Smooth muscle cell (in vitro differentiated cells): ENCODE measurements at regions not wholly inside any gene's neighbourhood (a gene's known extent, or its start where the extent isn't known, plus 50 kb on each side); places are given as distances from the start of the nearest gene placed in this dataset.

Source experiments
- DNase-seq: peaks from one replicate; lab custom pipeline; 2025; ENCODE audit not compliant: unreplicated experiment; lab: John Stamatoyannopoulos, UW
- H2AFZ ChIP-seq: fragments of 200-600 bp; sonication (generic); 2 replicates; pipeline ENCODE4 v1.6.0; 2016; ENCODE audit warnings: antibody characterized with exemption, low read depth, mild to moderate bottlenecking
- H3F3A ChIP-seq: fragments of 200-600 bp; sonication (generic); 2 replicates; pipeline ENCODE4 v1.6.0; 2017; ENCODE audit warnings: antibody characterized with exemption, low read depth
- H3K27ac ChIP-seq: fragments of 200-600 bp; sonication (generic); 2 replicates; pipeline ENCODE4 v1.5.1; 2016; ENCODE audit warnings: low read depth, mild to moderate bottlenecking
- H3K27me3 ChIP-seq: fragments of 200-600 bp; sonication (generic); 2 replicates; pipeline ENCODE4 v1.6.1; 2016; ENCODE audit warnings: low read depth, mild to moderate bottlenecking
- H3K36me3 ChIP-seq: fragments of 200-600 bp; sonication (generic); 2 replicates; pipeline ENCODE4 v1.5.1; 2016; ENCODE audit warnings: low read depth
- H3K4me1 ChIP-seq: fragments of 200-600 bp; sonication (generic); 2 replicates; pipeline ENCODE4 v1.5.1; 2016; ENCODE audit warnings: low read depth
- H3K4me2 ChIP-seq: fragments of 200-600 bp; sonication (generic); 2 replicates; pipeline ENCODE4 v1.6.0; 2016; ENCODE audit warnings: mild to moderate bottlenecking
- H3K4me3 ChIP-seq: fragments of 200-600 bp; sonication (generic); 2 replicates; pipeline ENCODE4 v1.5.1; 2016; ENCODE audit warnings: mild to moderate bottlenecking
- H3K79me2 ChIP-seq: fragments of 200-600 bp; sonication (generic); 2 replicates; pipeline ENCODE4 v1.6.0; 2016; ENCODE audit warnings: low read depth, mild to moderate bottlenecking
- H3K9ac ChIP-seq: fragments of 200-600 bp; sonication (generic); 2 replicates; pipeline ENCODE4 v1.6.0; 2016; ENCODE audit warnings: low read depth
- H3K9me3 ChIP-seq: fragments of 200-600 bp; sonication (generic); replicated peaks from 2 replicates; pipeline ENCODE4 v1.5.1; 2016; ENCODE audit warnings: low read depth
- H4K20me1 ChIP-seq: fragments of 200-600 bp; sonication (generic); 2 replicates; pipeline ENCODE4 v1.6.0; 2016; ENCODE audit warnings: low read depth
- WGBS: methylation state at CpG from one replicate; pipeline ENCODE4 v1.1.7; 2016; ENCODE audit warnings: low lambda C conversion rate; 5-methylcytosine and 5-hydroxymethylcytosine counted together
- TF ChIP-seq, protein P1 (sequence below): fragments of 200-600 bp; sonication (generic); IDR thresholded peaks from 2 replicates; pipeline ENCODE4 v1.5.1; 2017; ENCODE audit warnings: borderline replicate concordance, mild to moderate bottlenecking, antibody characterized with exemption; ENCODE audit not compliant: insufficient read depth, poor library complexity, severe bottlenecking

DNA sequence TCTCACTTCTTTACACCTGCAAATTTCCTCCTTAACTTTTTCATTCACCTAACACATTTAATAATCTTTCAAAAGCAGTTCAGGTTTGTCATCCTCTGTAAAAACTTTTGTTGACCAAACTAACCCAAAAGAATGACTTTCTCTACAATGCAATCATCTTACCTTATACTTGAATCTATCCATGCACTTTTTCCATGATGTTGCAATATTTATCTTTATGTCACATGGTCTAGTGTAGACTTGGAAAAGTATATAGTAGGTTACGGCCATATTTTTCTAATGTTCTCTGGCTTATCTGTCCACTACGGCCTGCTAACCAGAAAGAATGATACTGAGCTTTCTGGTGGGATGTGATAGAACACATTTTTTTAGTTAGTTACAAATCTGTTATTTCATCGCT, 431.0 kb upstream of the SOX9 start:
- H3K27ac ChIP-seq, result no peak overlapping the region
- H3K9me3 ChIP-seq, result no peaks in the 10 kb centered on the region
- H3K27me3 ChIP-seq, result no peaks in the 10 kb centered on the region
- H3K4me2 ChIP-seq, result no peak overlapping the region
- no peak overlapping the region for H3K4me3 ChIP-seq
- no peaks in the 10 kb centered on the region for H3K36me3 ChIP-seq
- no peak overlapping the region for H2AFZ ChIP-seq
- DNase-seq, result no peak
- no peaks in the 10 kb centered on the region for H3F3A ChIP-seq
- no peak overlapping the region for H3K9ac ChIP-seq
- H3K79me2 ChIP-seq, result no peaks in the 10 kb centered on the region
- H4K20me1 ChIP-seq, result no peaks in the 10 kb centered on the region
- TF ChIP-seq, protein P1, sequence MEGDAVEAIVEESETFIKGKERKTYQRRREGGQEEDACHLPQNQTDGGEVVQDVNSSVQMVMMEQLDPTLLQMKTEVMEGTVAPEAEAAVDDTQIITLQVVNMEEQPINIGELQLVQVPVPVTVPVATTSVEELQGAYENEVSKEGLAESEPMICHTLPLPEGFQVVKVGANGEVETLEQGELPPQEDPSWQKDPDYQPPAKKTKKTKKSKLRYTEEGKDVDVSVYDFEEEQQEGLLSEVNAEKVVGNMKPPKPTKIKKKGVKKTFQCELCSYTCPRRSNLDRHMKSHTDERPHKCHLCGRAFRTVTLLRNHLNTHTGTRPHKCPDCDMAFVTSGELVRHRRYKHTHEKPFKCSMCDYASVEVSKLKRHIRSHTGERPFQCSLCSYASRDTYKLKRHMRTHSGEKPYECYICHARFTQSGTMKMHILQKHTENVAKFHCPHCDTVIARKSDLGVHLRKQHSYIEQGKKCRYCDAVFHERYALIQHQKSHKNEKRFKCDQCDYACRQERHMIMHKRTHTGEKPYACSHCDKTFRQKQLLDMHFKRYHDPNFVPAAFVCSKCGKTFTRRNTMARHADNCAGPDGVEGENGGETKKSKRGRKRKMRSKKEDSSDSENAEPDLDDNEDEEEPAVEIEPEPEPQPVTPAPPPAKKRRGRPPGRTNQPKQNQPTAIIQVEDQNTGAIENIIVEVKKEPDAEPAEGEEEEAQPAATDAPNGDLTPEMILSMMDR, result no peak
- WGBS, result 75% methylated on average over 3 of the region's 3 CpGs
- H3K4me1 ChIP-seq, result no peaks in the 10 kb centered on the region

GRCh38 chr17:71699907-71700306, 420.9 kb upstream of the SOX9 start:
- Histone ChIP-seq H3K9ac (no peak overlapping the region), H3K36me3 (no peaks in the 10 kb centered on the region), H3K27me3 (no peaks in the 10 kb centered on the region)

DNA sequence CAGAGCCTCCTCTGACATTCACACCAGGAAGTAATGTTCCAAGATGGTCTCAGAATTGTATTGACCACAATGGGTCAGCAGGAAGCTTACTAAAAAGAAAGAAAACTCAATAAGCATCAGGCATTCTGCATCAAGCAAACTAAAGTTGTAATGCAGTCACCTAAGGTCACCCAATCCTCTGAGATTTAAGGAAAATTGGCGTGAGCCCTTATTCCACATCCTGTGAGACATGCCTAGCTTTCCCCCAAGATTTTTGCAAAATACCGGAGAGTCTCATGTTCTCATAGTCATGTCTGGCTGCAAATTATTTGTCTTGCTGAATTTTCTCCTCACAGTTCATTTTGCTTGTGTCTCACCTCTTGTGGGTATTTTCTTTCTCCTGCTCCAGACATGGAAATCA, 417.1 kb upstream of the SOX9 start:
- Histone ChIP-seq H3K4me3 (no peak overlapping the region), H3K27me3 (no peaks in the 10 kb centered on the region), H2AFZ (no peak overlapping the region), H3K9me3 (no peaks in the 10 kb centered on the region), H3K4me1 (no peaks in the 10 kb centered on the region), H4K20me1 (no peaks in the 10 kb centered on the region), H3K79me2 (no peaks in the 10 kb centered on the region), H3K27ac (no peak overlapping the region), H3K4me2 (no peak overlapping the region), H3K36me3 (no peaks in the 10 kb centered on the region), H3F3A (no peaks in the 10 kb centered on the region), H3K9ac (no peak overlapping the region)
- TF ChIP-seq, protein P1, result no peak
- 98% methylated on average over 2 of the region's 2 CpGs for WGBS
- no peak for DNase-seq

More at GRCh38 chr17:71699907-71700306, 420.9 kb upstream of the SOX9 start:
- no peak overlapping the region for H2AFZ ChIP-seq
- DNase-seq, result no peak
- no peaks in the 10 kb centered on the region for H4K20me1 ChIP-seq
- TF ChIP-seq, protein P1, result no peak
- no peak overlapping the region for H3K4me3 ChIP-seq
- no peak overlapping the region for H3K27ac ChIP-seq
- no peaks in the 10 kb centered on the region for H3F3A ChIP-seq
- no peaks in the 10 kb centered on the region for H3K9me3 ChIP-seq
- no peak overlapping the region for H3K4me2 ChIP-seq
- H3K4me1 ChIP-seq, result no peaks in the 10 kb centered on the region
- no peaks in the 10 kb centered on the region for H3K79me2 ChIP-seq

DNA sequence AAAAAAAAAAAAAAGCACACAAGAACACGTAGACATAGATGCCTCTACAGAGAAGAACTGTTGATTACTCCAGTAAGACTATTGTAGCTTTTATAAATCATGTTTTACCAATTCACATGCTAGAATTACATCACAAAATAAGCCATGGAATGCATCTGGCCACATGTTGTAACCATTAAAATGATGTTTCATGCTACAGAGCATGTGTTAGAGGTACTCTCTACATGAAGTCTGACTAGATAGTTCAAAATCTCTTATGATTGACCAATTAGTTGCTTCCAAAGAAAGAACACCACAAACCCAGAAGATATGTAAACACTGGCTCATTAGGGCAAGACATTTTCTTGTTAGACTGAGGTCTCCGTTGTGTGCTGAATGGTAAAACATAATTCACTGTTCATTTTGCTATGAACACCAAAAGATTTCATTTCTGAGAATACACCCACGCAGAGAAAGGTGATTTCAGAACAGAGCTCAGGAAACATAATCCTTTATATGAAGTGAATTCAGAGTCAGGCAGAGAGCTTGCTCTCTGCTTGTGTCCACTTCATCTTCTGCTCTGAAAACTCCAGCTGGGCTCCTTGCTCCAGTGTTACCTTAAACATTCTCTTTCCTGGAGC, 411.4 kb upstream of the SOX9 start:
- no peaks in the 10 kb centered on the region for H3K79me2 ChIP-seq
- H3K27me3 ChIP-seq, result no peaks in the 10 kb centered on the region
- no peak overlapping the region for H2AFZ ChIP-seq
- no peak overlapping the region for H3K4me2 ChIP-seq
- no peak overlapping the region for H3K9ac ChIP-seq
- no peak for DNase-seq
- H3K36me3 ChIP-seq, result no peaks in the 10 kb centered on the region
- no peaks in the 10 kb centered on the region for H3K9me3 ChIP-seq
- TF ChIP-seq, protein P1, result no peak
- H4K20me1 ChIP-seq, result no peaks in the 10 kb centered on the region
- H3K27ac ChIP-seq, result no peak overlapping the region
- H3F3A ChIP-seq, result no peaks in the 10 kb centered on the region
- H3K4me3 ChIP-seq, result no peak overlapping the region
- 91% methylated on average over 3 of the region's 3 CpGs for WGBS
- H3K4me1 ChIP-seq, result peaks cover 13% of the 10 kb centered on the region
